Activated CD8-positive, alpha-beta T cell treated with anti-CD3 and anti-CD28 coated beads for 36 hours (primary cell): ENCODE measurements at regions not wholly inside any gene's neighbourhood (a gene's known extent, or its start where the extent isn't known, plus 50 kb on each side); places are given as distances from the start of the nearest gene placed in this dataset.

Source experiments
- ATAC-seq: fragments of 200-7000 bp; cut with Tn5 transposase; one replicate; pipeline ENCODE4 v1.10.0; 2021; ENCODE audit warnings: mild to moderate bottlenecking, moderate library complexity
- CTCF ChIA-PET: fragments of 350-600 bp; sonication (Branson Sonifier 250); formaldehyde crosslinking; loops from one replicate; lab custom pipeline; 2021; ENCODE audit warnings: antibody characterized with exemption; lab: Charles Lee
- POLR2A ChIA-PET: fragments of 350-600 bp; sonication (Branson Sonifier 250); formaldehyde crosslinking; loops from one replicate; lab custom pipeline; 2021; ENCODE audit warnings: antibody characterized with exemption; lab: Charles Lee
- DNase-seq: peaks from one replicate; pipeline ENCODE4 v3.0.0-alpha.2; 2020
- H3K27ac Mint-ChIP-seq: one replicate; pipeline ENCODE4 v1.8.0; 2021; ENCODE audit warnings: mild to moderate bottlenecking, mixed read lengths
- H3K27me3 Mint-ChIP-seq: one replicate; pipeline ENCODE4 v1.8.0; 2021; ENCODE audit warnings: mixed read lengths
- H3K36me3 Mint-ChIP-seq: one replicate; pipeline ENCODE4 v1.8.0; 2021; ENCODE audit warnings: low read depth, mixed read lengths
- H3K4me1 Mint-ChIP-seq: one replicate; pipeline ENCODE4 v1.8.0; 2021; ENCODE audit warnings: low read depth, mixed read lengths
- H3K4me3 Mint-ChIP-seq: one replicate; pipeline ENCODE4 v1.8.0; 2021; ENCODE audit warnings: mild to moderate bottlenecking, moderate library complexity, mixed read lengths
- H3K9me3 Mint-ChIP-seq: one replicate; pipeline ENCODE4 v1.8.0; 2021; ENCODE audit warnings: mixed read lengths
- CTCF ChIP-seq: fragments of 200-600 bp; IDR thresholded peaks from one replicate; pipeline ENCODE4 v1.8.0; 2022; ENCODE audit warnings: antibody characterized with exemption, mild to moderate bottlenecking
- intact Hi-C: fragments of 100-400 bp; cut with micrococcal nuclease; formaldehyde crosslinking; loops from one replicate; pipeline ENCODE4 v1.10.0; 2022

- ChIA-PET CTCF (no interaction called here), POLR2A (no interaction called here)
- no peak for TF ChIP-seq CTCF
- DNase-seq (no peak), ATAC-seq (no peak)
- Mint-ChIP-seq H3K36me3 (no peaks in the 10 kb centered on the region), H3K27ac (no peak overlapping the region), H3K27me3 (no peaks in the 10 kb centered on the region), H3K4me1 (no peaks in the 10 kb centered on the region), H3K9me3 (peaks cover 10% of the 10 kb centered on the region), H3K4me3 (no peak overlapping the region)
- intact Hi-C loops: no loop called here
These were observed 133.7 kb upstream of the EDIL3 start for GRCh38 chr5:84518370-84518769.

GRCh38 chr5:84506625-84507024 is 121.9 kb upstream of the EDIL3 start:
- TF ChIP-seq CTCF: no peak
- Mint-ChIP-seq H3K9me3 (no peaks in the 10 kb centered on the region), H3K27ac (no peak overlapping the region), H3K4me3 (no peak overlapping the region), H3K27me3 (peaks cover 1% of the 10 kb centered on the region), H3K4me1 (no peaks in the 10 kb centered on the region), H3K36me3 (no peaks in the 10 kb centered on the region)
- no peak for ATAC-seq
- no peak for DNase-seq
- intact Hi-C loops: no loop called here
- ChIA-PET POLR2A (no interaction called here), CTCF (no interaction called here)

- no peaks in the 10 kb centered on the region for H3K27me3 Mint-ChIP-seq
- ChIA-PET POLR2A (no interaction called here), CTCF (no interaction called here)
- intact Hi-C loops: no loop called here
- H3K9me3 Mint-ChIP-seq: no peaks in the 10 kb centered on the region
- ATAC-seq (no peak), DNase-seq (no peak)
- H3K4me3 Mint-ChIP-seq: no peak overlapping the region
- no peak for TF ChIP-seq CTCF
- H3K4me1 Mint-ChIP-seq: no peaks in the 10 kb centered on the region
- H3K27ac Mint-ChIP-seq: no peak overlapping the region
- no peaks in the 10 kb centered on the region for H3K36me3 Mint-ChIP-seq
These were observed 109.8 kb upstream of the EDIL3 start for GRCh38 chr5:84494453-84494852.

GRCh38 chr5:84487963-84488362 is 103.3 kb upstream of the EDIL3 start:
- H3K4me1 Mint-ChIP-seq: no peaks in the 10 kb centered on the region
- DNase-seq (no peak), ATAC-seq (no peak)
- CTCF ChIA-PET: no interaction called here
- H3K27me3 Mint-ChIP-seq: no peaks in the 10 kb centered on the region
- no peak overlapping the region for H3K27ac Mint-ChIP-seq
- no peaks in the 10 kb centered on the region for H3K9me3 Mint-ChIP-seq
- POLR2A ChIA-PET: no interaction called here
- no peaks in the 10 kb centered on the region for H3K36me3 Mint-ChIP-seq
- intact Hi-C loops: no loop called here
- TF ChIP-seq CTCF: no peak
- no peak overlapping the region for H3K4me3 Mint-ChIP-seq

- CTCF ChIA-PET: no interaction called here
- Mint-ChIP-seq H3K4me3 (no peak overlapping the region), H3K9me3 (peaks cover 1% of the 10 kb centered on the region), H3K27ac (no peak overlapping the region), H3K36me3 (no peaks in the 10 kb centered on the region), H3K4me1 (no peaks in the 10 kb centered on the region), H3K27me3 (no peaks in the 10 kb centered on the region)
- no peak for TF ChIP-seq CTCF
- intact Hi-C loops: no loop called here
- POLR2A ChIA-PET: no interaction called here
- ATAC-seq (no peak), DNase-seq (no peak)
These were observed 96.4 kb upstream of the EDIL3 start for GRCh38 chr5:84480873-84481637.
